ENCODE measurements at regions not wholly inside any gene's neighbourhood (a gene's known extent, or its start where the extent isn't known, plus 50 kb on each side); places are given as distances from the start of the nearest gene placed in this dataset.

DNA sequence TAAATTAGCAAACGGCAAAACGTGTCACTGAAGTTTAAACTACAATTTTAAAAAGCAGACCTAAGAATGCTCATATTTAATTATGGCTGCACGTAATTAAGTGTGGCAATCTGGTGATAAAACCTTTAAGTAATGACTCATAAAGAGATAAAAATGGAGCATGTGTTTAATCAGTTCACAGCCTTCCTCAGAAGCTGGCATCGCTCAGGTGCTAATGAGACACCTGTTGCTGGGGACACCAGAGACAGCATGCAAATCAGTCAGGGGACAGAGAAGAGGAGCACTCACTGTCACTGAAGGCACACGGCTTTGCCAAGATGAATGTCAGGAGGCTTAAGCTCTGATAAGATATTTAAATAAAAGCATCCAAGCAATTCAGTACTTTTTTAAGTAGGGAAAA is 840.3 kb downstream of the GALC start:
- Histone ChIP-seq H3K27ac (no peak overlapping the region), H3K9me3 (ENCODE audit: low read depth) (no peaks in the 10 kb centered on the region), H3K9ac (no peak overlapping the region), H3K27me3 (peaks cover 100% of the 10 kb centered on the region), H4K20me1 (ENCODE audit: low read depth) (peaks cover 24% of the 10 kb centered on the region), H3K4me2 (no peak overlapping the region), H3K36me3 (no peaks in the 10 kb centered on the region), H2AFZ (replicated peaks) (no peak overlapping the region), H3F3A (ENCODE audit: low read depth) (peaks cover 15% of the 10 kb centered on the region), H3K79me2 (ENCODE audit: low read depth) (no peaks in the 10 kb centered on the region), H3K4me3 (no peak overlapping the region), H3K4me1 (peaks cover 5% of the 10 kb centered on the region)
- Mint-ChIP-seq H3K4me3 (no peak overlapping the region), H3K27me3 (ENCODE audit: insufficient read depth, low read depth) (peaks cover 4% of the 10 kb centered on the region), H3K36me3 (peaks cover 2% of the 10 kb centered on the region), H3K27ac (no peak overlapping the region), H3K9me3 (no peaks in the 10 kb centered on the region), H3K4me1 (peaks cover 4% of the 10 kb centered on the region)
- no peak for TF ChIP-seq EZH2 (IDR thresholded peaks at IDR 0.05)
- TF ChIP-seq, protein P1, sequence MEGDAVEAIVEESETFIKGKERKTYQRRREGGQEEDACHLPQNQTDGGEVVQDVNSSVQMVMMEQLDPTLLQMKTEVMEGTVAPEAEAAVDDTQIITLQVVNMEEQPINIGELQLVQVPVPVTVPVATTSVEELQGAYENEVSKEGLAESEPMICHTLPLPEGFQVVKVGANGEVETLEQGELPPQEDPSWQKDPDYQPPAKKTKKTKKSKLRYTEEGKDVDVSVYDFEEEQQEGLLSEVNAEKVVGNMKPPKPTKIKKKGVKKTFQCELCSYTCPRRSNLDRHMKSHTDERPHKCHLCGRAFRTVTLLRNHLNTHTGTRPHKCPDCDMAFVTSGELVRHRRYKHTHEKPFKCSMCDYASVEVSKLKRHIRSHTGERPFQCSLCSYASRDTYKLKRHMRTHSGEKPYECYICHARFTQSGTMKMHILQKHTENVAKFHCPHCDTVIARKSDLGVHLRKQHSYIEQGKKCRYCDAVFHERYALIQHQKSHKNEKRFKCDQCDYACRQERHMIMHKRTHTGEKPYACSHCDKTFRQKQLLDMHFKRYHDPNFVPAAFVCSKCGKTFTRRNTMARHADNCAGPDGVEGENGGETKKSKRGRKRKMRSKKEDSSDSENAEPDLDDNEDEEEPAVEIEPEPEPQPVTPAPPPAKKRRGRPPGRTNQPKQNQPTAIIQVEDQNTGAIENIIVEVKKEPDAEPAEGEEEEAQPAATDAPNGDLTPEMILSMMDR (IDR thresholded peaks at IDR 0.05) = no peak
- no peak for TF ChIP-seq EZH2phosphoT487 (IDR thresholded peaks at IDR 0.05)
- DNase-seq (ENCODE audit: low spot score) = peak; percentile 5

- Mint-ChIP-seq H3K36me3 (no peaks in the 10 kb centered on the region), H3K4me1 (peaks cover 6% of the 10 kb centered on the region), H3K27ac (no peak overlapping the region), H3K9me3 (no peaks in the 10 kb centered on the region), H3K27me3 (ENCODE audit: insufficient read depth, low read depth) (peaks cover 4% of the 10 kb centered on the region), H3K4me3 (no peak overlapping the region)
- no peaks in the 10 kb centered on the region for H3K9me3 ChIP-seq (ENCODE audit: low read depth)
- TF ChIP-seq, protein P1 (IDR thresholded peaks at IDR 0.05) = no peak
- TF ChIP-seq EZH2phosphoT487 (IDR thresholded peaks at IDR 0.05) = peak; percentile 96
- no peak overlapping the region for H3K4me2 ChIP-seq
- DNase-seq (ENCODE audit: low spot score) = peak; percentile 55
- H3K4me3 ChIP-seq = no peak overlapping the region
- H2AFZ ChIP-seq (replicated peaks) = no peak overlapping the region
- no peak overlapping the region for H3K9ac ChIP-seq
- H3F3A ChIP-seq (ENCODE audit: low read depth) = peaks cover 15% of the 10 kb centered on the region
- peaks cover 5% of the 10 kb centered on the region for H3K4me1 ChIP-seq
- peaks cover 24% of the 10 kb centered on the region for H4K20me1 ChIP-seq (ENCODE audit: low read depth)
- peaks cover 100% of the 10 kb centered on the region for H3K27me3 ChIP-seq
- no peaks in the 10 kb centered on the region for H3K79me2 ChIP-seq (ENCODE audit: low read depth)
- H3K36me3 ChIP-seq = no peaks in the 10 kb centered on the region
- no peak overlapping the region for H3K27ac ChIP-seq
Observed at GRCh38 chr14:87149583-87150354, 843.2 kb downstream of the GALC start.

- Histone ChIP-seq H3F3A (ENCODE audit: low read depth) (peaks cover 15% of the 10 kb centered on the region), H3K4me2 (no peak overlapping the region), H4K20me1 (ENCODE audit: low read depth) (peaks cover 24% of the 10 kb centered on the region), H3K9ac (no peak overlapping the region), H2AFZ (replicated peaks) (no peak overlapping the region), H3K27ac (no peak overlapping the region), H3K27me3 (peaks cover 100% of the 10 kb centered on the region), H3K4me1 (peaks cover 5% of the 10 kb centered on the region), H3K9me3 (ENCODE audit: low read depth) (no peaks in the 10 kb centered on the region), H3K36me3 (no peaks in the 10 kb centered on the region), H3K79me2 (ENCODE audit: low read depth) (no peaks in the 10 kb centered on the region), H3K4me3 (no peak overlapping the region)
- TF ChIP-seq, protein P1 (IDR thresholded peaks at IDR 0.05) = no peak
- TF ChIP-seq EZH2phosphoT487 (IDR thresholded peaks at IDR 0.05) (peak; percentile 26), EZH2 (IDR thresholded peaks at IDR 0.05) (no peak)
- Mint-ChIP-seq H3K4me3 (no peak overlapping the region), H3K9me3 (no peaks in the 10 kb centered on the region), H3K4me1 (peaks cover 6% of the 10 kb centered on the region), H3K27ac (no peak overlapping the region), H3K36me3 (no peaks in the 10 kb centered on the region), H3K27me3 (ENCODE audit: insufficient read depth, low read depth) (peaks cover 4% of the 10 kb centered on the region)
- DNase-seq (ENCODE audit: low spot score) = no peak
Observed at GRCh38 chr14:87148655-87149054, 844.3 kb downstream of the GALC start.

Data from neural progenitor cell (in vitro differentiated cells).